CD4-positive, alpha-beta memory T cell (primary cell): ENCODE measurements at regions not wholly inside any gene's neighbourhood (a gene's known extent, or its start where the extent isn't known, plus 50 kb on each side); places are given as distances from the start of the nearest gene placed in this dataset.

Experiments
- CTCF ChIA-PET: fragments of 350-600 bp; sonication (Branson Sonifier 250); formaldehyde crosslinking; loops from one replicate; lab custom pipeline; 2021; ENCODE audit warnings: inconsistent platforms; ENCODE audit not compliant: partially characterized antibody; lab: Charles Lee
- POLR2A ChIA-PET: fragments of 350-600 bp; sonication (Branson Sonifier 250); formaldehyde crosslinking; loops from one replicate; lab custom pipeline; 2021; ENCODE audit not compliant: partially characterized antibody; lab: Charles Lee
- DNase-seq, 5 donors: peaks; one replicate each; pipeline versions ENCODE4 v3.0.0 to v3.0.0-alpha.2; 2020 to 2022; ENCODE audit warnings: mixed read lengths in 1 of 5
- H3K27ac ChIP-seq: one replicate; pipeline ENCODE4 v1.7.0; 2013; ENCODE audit warnings: low read depth, low read length
- H3K27me3 ChIP-seq: 2 replicates; pipeline ENCODE4 v1.7.0; 2013; ENCODE audit warnings: mild to moderate bottlenecking, low read length, moderate library complexity; ENCODE audit not compliant: insufficient read depth
- H3K36me3 ChIP-seq: 2 replicates; pipeline ENCODE4 v1.7.0; 2013; ENCODE audit warnings: mild to moderate bottlenecking, low read length, moderate library complexity; ENCODE audit not compliant: insufficient read depth
- H3K4me1 ChIP-seq: 2 replicates; pipeline ENCODE4 v1.7.0; 2013; ENCODE audit warnings: mild to moderate bottlenecking, low read length, moderate library complexity; ENCODE audit not compliant: insufficient read depth
- H3K4me3 ChIP-seq, 2 donors: one replicate each; pipeline ENCODE4 v1.7.0; 2013; ENCODE audit warnings: low read length in 2 of 2, mild to moderate bottlenecking in 1 of 2
- H3K9me3 ChIP-seq, 2 donors: one replicate each; pipeline ENCODE4 v1.7.0; 2013; ENCODE audit warnings: low read length in 2 of 2, control low read depth in 1 of 2; ENCODE audit not compliant: control insufficient read depth in 1 of 2
- H3K27ac Mint-ChIP-seq, 7 donors: one replicate each; pipeline ENCODE4 v1.8.0; 2020 to 2021; ENCODE audit warnings: mixed read lengths in 7 of 7, mild to moderate bottlenecking in 6 of 7, inconsistent platforms in 3 of 7, moderate library complexity in 3 of 7
- H3K27me3 Mint-ChIP-seq, 2 donors: one replicate each; pipeline ENCODE4 v1.8.0; 2020 to 2021; ENCODE audit warnings: mixed read lengths in 2 of 2
- H3K36me3 Mint-ChIP-seq, 2 donors: one replicate each; pipeline ENCODE4 v1.8.0; 2020 to 2021; ENCODE audit warnings: mixed read lengths in 2 of 2, inconsistent platforms in 1 of 2, mild to moderate bottlenecking in 1 of 2
- H3K4me1 Mint-ChIP-seq, 4 donors: one replicate each; pipeline ENCODE4 v1.8.0; 2020 to 2021; ENCODE audit warnings: mixed read lengths in 4 of 4, mild to moderate bottlenecking in 1 of 4
- H3K4me3 Mint-ChIP-seq, 8 donors: one replicate each; pipeline ENCODE4 v1.8.0; 2020 to 2021; ENCODE audit warnings: mixed read lengths in 8 of 8, mild to moderate bottlenecking in 7 of 8, moderate library complexity in 6 of 8, inconsistent platforms in 3 of 8
- H3K9me3 Mint-ChIP-seq, 8 donors: one replicate each; pipeline ENCODE4 v1.8.0; 2020 to 2021; ENCODE audit warnings: mixed read lengths in 8 of 8, mild to moderate bottlenecking in 5 of 8, inconsistent platforms in 3 of 8, moderate library complexity in 1 of 8
- intact Hi-C: fragments of 100-400 bp; cut with micrococcal nuclease; formaldehyde crosslinking; loops from one replicate; pipeline ENCODE4 v1.15.1; 2023

DNA sequence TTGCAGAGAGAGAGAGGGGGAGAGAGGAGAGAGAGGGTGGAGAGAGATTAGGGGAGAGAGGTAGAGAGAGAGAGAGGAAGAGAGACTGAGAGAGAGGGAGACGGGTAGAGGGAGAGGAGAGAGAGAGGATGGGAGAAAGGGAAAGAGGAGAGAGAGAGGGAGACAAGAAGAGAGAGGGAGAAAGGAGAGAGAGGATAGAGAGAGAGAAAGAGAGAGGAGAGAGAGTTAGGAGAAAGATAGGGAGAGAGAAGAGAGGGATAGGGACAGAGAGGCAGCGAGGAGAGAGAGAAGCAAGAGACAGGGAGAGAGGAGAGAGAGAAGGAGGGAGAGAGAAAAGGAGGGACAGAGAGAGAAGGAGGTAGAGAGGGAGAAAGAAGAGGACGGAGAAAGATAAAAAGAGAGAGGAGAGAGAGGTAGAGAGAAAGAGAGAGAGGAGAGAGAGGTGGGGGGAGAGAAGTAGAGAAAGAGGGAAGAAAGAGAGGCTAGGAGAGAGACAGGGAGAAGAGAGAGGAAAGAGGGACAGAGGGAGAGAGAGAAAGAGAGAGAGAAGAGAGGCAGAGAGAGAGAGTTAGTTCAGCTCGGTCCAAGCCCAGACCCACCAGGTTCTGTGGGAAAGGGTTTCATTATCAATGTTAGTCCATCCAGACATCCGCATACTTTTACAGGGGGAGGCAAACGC is 399.3 kb downstream of the ZSWIM6 start:
- no peaks in the 10 kb centered on the region for H3K4me1 ChIP-seq
- no peaks in the 10 kb centered on the region for H3K36me3 ChIP-seq
- ChIA-PET CTCF (no interaction called here), POLR2A (no interaction called here)
- H3K9me3 Mint-ChIP-seq, result peaks cover 0 to 4% (median 0%) of the 10 kb centered on the region in 8 donors
- no peaks in the 10 kb centered on the region for H3K4me1 Mint-ChIP-seq
- no peak overlapping the region for H3K4me3 ChIP-seq
- H3K27me3 Mint-ChIP-seq, result peaks cover 6 to 11% of the 10 kb centered on the region in 2 donors
- no peaks in the 10 kb centered on the region for H3K9me3 ChIP-seq
- no peak for DNase-seq
- no peaks in the 10 kb centered on the region for H3K36me3 Mint-ChIP-seq
- no peak overlapping the region for H3K4me3 Mint-ChIP-seq
- no peak overlapping the region for H3K27ac ChIP-seq
- intact Hi-C loops, result no loop called here
- H3K27me3 ChIP-seq, result no peaks in the 10 kb centered on the region
- no peak overlapping the region for H3K27ac Mint-ChIP-seq

DNA sequence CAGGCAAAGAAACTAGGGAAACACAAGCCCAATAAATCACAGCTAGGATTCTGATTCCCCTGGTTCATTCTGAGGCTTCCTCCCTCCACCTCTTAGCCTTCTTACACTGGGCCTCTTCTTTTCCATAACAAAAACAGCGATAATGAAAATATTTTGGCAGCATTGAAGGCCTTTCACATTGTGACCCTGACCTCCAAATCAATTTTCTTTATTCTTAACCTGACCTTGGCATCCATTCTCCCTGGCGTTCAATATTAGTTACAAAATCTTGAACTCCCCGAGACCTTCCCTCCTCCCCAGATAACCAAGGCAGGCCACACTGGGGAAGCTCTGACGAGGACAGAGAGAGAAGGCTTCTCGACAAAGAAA is 399.9 kb downstream of the ZSWIM6 start:
- Mint-ChIP-seq H3K9me3 (peaks cover 0 to 4% (median 0%) of the 10 kb centered on the region in 8 donors), H3K36me3 (no peaks in the 10 kb centered on the region), H3K27me3 (peaks cover 6 to 11% of the 10 kb centered on the region in 2 donors), H3K27ac (no peak overlapping the region), H3K4me1 (no peaks in the 10 kb centered on the region), H3K4me3 (no peak overlapping the region)
- no peaks in the 10 kb centered on the region for H3K9me3 ChIP-seq
- no peaks in the 10 kb centered on the region for H3K36me3 ChIP-seq
- ChIA-PET CTCF (no interaction called here), POLR2A (no interaction called here)
- H3K27ac ChIP-seq, result no peak overlapping the region
- intact Hi-C loops, result no loop called here
- H3K4me1 ChIP-seq, result no peaks in the 10 kb centered on the region
- DNase-seq, result no peak
- H3K27me3 ChIP-seq, result no peaks in the 10 kb centered on the region
- H3K4me3 ChIP-seq, result no peak overlapping the region

DNA sequence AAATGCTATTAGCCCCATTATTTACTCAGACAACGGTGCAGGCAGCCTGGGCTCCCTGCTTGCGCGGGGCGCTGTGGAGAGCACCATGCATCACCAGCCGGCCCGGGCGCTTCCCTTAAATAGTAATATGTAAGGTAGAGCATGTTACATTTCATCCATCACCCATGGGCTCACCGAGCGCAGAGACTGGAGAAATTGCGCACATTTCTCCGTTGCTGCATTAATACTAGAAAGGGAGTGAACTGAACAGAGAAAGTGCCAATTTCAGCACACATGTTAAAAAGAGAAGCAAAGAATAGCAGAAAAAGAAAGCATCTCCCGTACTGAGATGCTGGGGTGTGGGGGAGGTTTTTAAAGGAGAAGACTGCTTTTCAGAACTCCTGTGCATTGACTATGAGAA is 400.3 kb downstream of the ZSWIM6 start:
- no peak for DNase-seq
- no peaks in the 10 kb centered on the region for H3K36me3 ChIP-seq
- POLR2A ChIA-PET, result no interaction called here
- CTCF ChIA-PET, result no interaction called here
- Mint-ChIP-seq H3K27ac (no peak overlapping the region), H3K27me3 (peaks cover 6 to 11% of the 10 kb centered on the region in 2 donors), H3K36me3 (no peaks in the 10 kb centered on the region), H3K4me3 (no peak overlapping the region), H3K4me1 (no peaks in the 10 kb centered on the region), H3K9me3 (peaks cover 0 to 4% (median 0%) of the 10 kb centered on the region in 8 donors)
- no peaks in the 10 kb centered on the region for H3K27me3 ChIP-seq
- H3K9me3 ChIP-seq, result no peaks in the 10 kb centered on the region
- H3K4me3 ChIP-seq, result no peak overlapping the region
- no peak overlapping the region for H3K27ac ChIP-seq
- H3K4me1 ChIP-seq, result no peaks in the 10 kb centered on the region
- intact Hi-C loops, result no loop called here

GRCh38 chr5:61732796-61733195 is 400.7 kb downstream of the ZSWIM6 start:
- Histone ChIP-seq H3K27ac (no peak overlapping the region), H3K9me3 (no peaks in the 10 kb centered on the region), H3K4me1 (no peaks in the 10 kb centered on the region), H3K36me3 (no peaks in the 10 kb centered on the region), H3K27me3 (no peaks in the 10 kb centered on the region), H3K4me3 (no peak overlapping the region)
- CTCF ChIA-PET, result no interaction called here
- DNase-seq, result no peak
- Mint-ChIP-seq H3K4me1 (no peaks in the 10 kb centered on the region), H3K9me3 (peaks cover 0 to 4% (median 0%) of the 10 kb centered on the region in 8 donors), H3K27me3 (peaks cover 6 to 11% of the 10 kb centered on the region in 2 donors), H3K36me3 (no peaks in the 10 kb centered on the region), H3K27ac (no peak overlapping the region), H3K4me3 (no peak overlapping the region)
- intact Hi-C loops, result no loop called here
- POLR2A ChIA-PET, result no interaction called here

- H3K36me3 Mint-ChIP-seq, result no peaks in the 10 kb centered on the region
- H3K27me3 ChIP-seq, result no peaks in the 10 kb centered on the region
- no peaks in the 10 kb centered on the region for H3K4me1 Mint-ChIP-seq
- intact Hi-C loops, result no loop called here
- H3K9me3 Mint-ChIP-seq, result peaks cover 0 to 2% (median 0%) of the 10 kb centered on the region in 8 donors
- H3K4me3 ChIP-seq, result no peak overlapping the region
- DNase-seq, result no peak
- H3K27me3 Mint-ChIP-seq, result peaks cover 6 to 13% of the 10 kb centered on the region in 2 donors
- no peaks in the 10 kb centered on the region for H3K4me1 ChIP-seq
- CTCF ChIA-PET, result no interaction called here
- POLR2A ChIA-PET, result no interaction called here
- H3K4me3 Mint-ChIP-seq, result no peak overlapping the region
- H3K27ac Mint-ChIP-seq, result no peak overlapping the region
- no peaks in the 10 kb centered on the region for H3K9me3 ChIP-seq
- H3K36me3 ChIP-seq, result no peaks in the 10 kb centered on the region
- H3K27ac ChIP-seq, result no peak overlapping the region
These were observed 401.9 kb downstream of the ZSWIM6 start for GRCh38 chr5:61734001-61734400.

- intact Hi-C loops, result no loop called here
- Histone ChIP-seq H3K36me3 (no peaks in the 10 kb centered on the region), H3K9me3 (no peaks in the 10 kb centered on the region), H3K27me3 (no peaks in the 10 kb centered on the region), H3K4me1 (no peaks in the 10 kb centered on the region), H3K4me3 (no peak overlapping the region), H3K27ac (no peak overlapping the region)
- DNase-seq, result no peak
- Mint-ChIP-seq H3K4me1 (no peaks in the 10 kb centered on the region), H3K27me3 (peaks cover 4 to 13% of the 10 kb centered on the region in 2 donors), H3K27ac (no peak overlapping the region), H3K36me3 (no peaks in the 10 kb centered on the region), H3K9me3 (peaks cover 0 to 2% (median 0%) of the 10 kb centered on the region in 8 donors), H3K4me3 (no peak overlapping the region)
- CTCF ChIA-PET, result no interaction called here
- POLR2A ChIA-PET, result no interaction called here
These were observed 402.9 kb downstream of the ZSWIM6 start for GRCh38 chr5:61734966-61735365.

DNA sequence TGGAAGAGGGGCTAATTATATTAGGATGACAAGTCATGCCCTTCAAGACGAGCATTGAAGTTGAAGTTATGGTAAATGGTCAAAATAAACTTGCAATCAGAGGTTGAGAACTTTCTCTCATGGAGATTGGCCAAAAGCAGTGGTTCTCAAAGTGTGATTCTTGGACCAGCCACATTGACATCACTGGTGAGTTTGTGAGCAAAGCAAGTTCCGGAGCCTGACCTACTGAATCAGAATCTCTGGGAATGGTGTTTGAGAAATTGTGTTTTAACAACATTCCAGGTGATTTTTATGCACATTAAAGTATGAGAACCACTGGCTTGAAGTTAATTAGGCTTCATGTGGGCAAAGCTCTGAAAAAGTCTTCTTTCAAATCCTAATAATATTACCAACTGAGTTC is 403.5 kb downstream of the ZSWIM6 start:
- H3K4me3 Mint-ChIP-seq, result no peak overlapping the region
- no peaks in the 10 kb centered on the region for H3K9me3 ChIP-seq
- CTCF ChIA-PET, result no interaction called here
- H3K9me3 Mint-ChIP-seq, result peaks cover 0 to 4% (median 0%) of the 10 kb centered on the region in 8 donors
- POLR2A ChIA-PET, result no interaction called here
- no peaks in the 10 kb centered on the region for H3K36me3 ChIP-seq
- peaks cover 1 to 11% of the 10 kb centered on the region in 2 donors for H3K27me3 Mint-ChIP-seq
- H3K27ac Mint-ChIP-seq, result no peak overlapping the region
- DNase-seq, result no peak
- no peak overlapping the region for H3K27ac ChIP-seq
- no peaks in the 10 kb centered on the region for H3K4me1 Mint-ChIP-seq
- H3K4me3 ChIP-seq, result no peak overlapping the region
- H3K4me1 ChIP-seq, result no peaks in the 10 kb centered on the region
- H3K27me3 ChIP-seq, result no peaks in the 10 kb centered on the region
- H3K36me3 Mint-ChIP-seq, result no peaks in the 10 kb centered on the region
- intact Hi-C loops, result no loop called here
